NCI-H128 (cell line): ENCODE measurements at regions not wholly inside any gene's neighbourhood (a gene's known extent, or its start where the extent isn't known, plus 50 kb on each side); places are given as distances from the start of the nearest gene placed in this dataset.

Source experiments
- DNase-seq: peaks from one replicate; lab custom pipeline; 2025; ENCODE audit not compliant: unreplicated experiment; lab: John Stamatoyannopoulos, UW

- DNase-seq = no peak
These were observed 403.8 kb upstream of the ID2 start for GRCh38 chr2:8277921-8278571.

GRCh38 chr2:8278709-8279354, 403.0 kb upstream of the ID2 start:
- no peak for DNase-seq

GRCh38 chr2:8279506-8279905, 402.4 kb upstream of the ID2 start:
- no peak for DNase-seq

- DNase-seq = no peak
These were observed 400.6 kb upstream of the ID2 start for GRCh38 chr2:8281234-8281633.

- DNase-seq = no peak
These were observed 399.7 kb upstream of the ID2 start for GRCh38 chr2:8281950-8282857.

GRCh38 chr2:8282858-8283252, 399.0 kb upstream of the ID2 start:
- DNase-seq = no peak

GRCh38 chr2:8285081-8285480, 396.8 kb upstream of the ID2 start:
- DNase-seq = no peak

GRCh38 chr2:8285898-8286297, 396.0 kb upstream of the ID2 start:
- no peak for DNase-seq

- DNase-seq = no peak
These were observed 393.6 kb upstream of the ID2 start for GRCh38 chr2:8288206-8288605.

- DNase-seq = no peak
These were observed 392.7 kb upstream of the ID2 start for GRCh38 chr2:8289111-8289510.

GRCh38 chr2:8290771-8291352, 391.0 kb upstream of the ID2 start:
- DNase-seq = no peak

GRCh38 chr2:8296306-8296705, 385.6 kb upstream of the ID2 start:
- DNase-seq = no peak

- DNase-seq = no peak
These were observed 384.3 kb upstream of the ID2 start for GRCh38 chr2:8297376-8298231.

- DNase-seq = no peak
These were observed 383.1 kb upstream of the ID2 start for GRCh38 chr2:8298783-8299182.

- no peak for DNase-seq
These were observed 381.6 kb upstream of the ID2 start for GRCh38 chr2:8300216-8300615.

- no peak for DNase-seq
These were observed 381.0 kb upstream of the ID2 start for GRCh38 chr2:8300905-8301304.

GRCh38 chr2:8303322-8303832, 378.5 kb upstream of the ID2 start:
- DNase-seq = no peak

GRCh38 chr2:8304821-8305766, 376.8 kb upstream of the ID2 start:
- DNase-seq = no peak
